PC-9 (cell line): ENCODE measurements at regions not wholly inside any gene's neighbourhood (a gene's known extent, or its start where the extent isn't known, plus 50 kb on each side); places are given as distances from the start of the nearest gene placed in this dataset.

Experiments
- BruUV-seq: library from RNA; stranded (reverse); fragments of 400-500 nt; replicated peaks from 2 replicates; lab custom pipeline; 2021; lab: Mats Ljungman, UMichigan
- CTCF ChIA-PET: fragments of 300-600 bp; sonication (Branson Sonifier 250); formaldehyde crosslinking; loops from one replicate; lab custom pipeline; 2022; ENCODE audit warnings: antibody characterized with exemption; lab: Charles Lee
- POLR2A ChIA-PET: fragments of 300-600 bp; sonication (Branson Sonifier 250); formaldehyde crosslinking; loops from one replicate; lab custom pipeline; 2022; ENCODE audit warnings: antibody characterized with exemption; ENCODE audit not compliant: unreplicated experiment; lab: Charles Lee
- DNase-seq, 2 experiments: peaks; one replicate each; pipeline versions ENCODE4 v3.0.0 to v3.0.0-alpha.2; 2015 to 2022; ENCODE audit warnings: mixed read lengths in 1 of 2
- H2AFZ ChIP-seq: fragments of 200-600 bp; sonication (generic); 2 replicates; pipeline ENCODE4 v1.8.1; 2017; ENCODE audit warnings: antibody characterized with exemption
- H3F3A ChIP-seq: fragments of 200-600 bp; sonication (generic); 2 replicates; pipeline ENCODE4 v1.8.1; 2017; ENCODE audit warnings: antibody characterized with exemption, mild to moderate bottlenecking, low read depth; ENCODE audit not compliant: insufficient read depth
- H3K27ac ChIP-seq: fragments of 200-600 bp; sonication (generic); 2 replicates; pipeline ENCODE4 v1.6.1; 2016; ENCODE audit warnings: mixed run types
- H3K27me3 ChIP-seq: fragments of 200-600 bp; sonication (generic); 2 replicates; pipeline ENCODE4 v1.6.1; 2016; ENCODE audit warnings: low read depth, mixed run types; ENCODE audit not compliant: insufficient read depth
- H3K36me3 ChIP-seq: fragments of 200-600 bp; sonication (generic); 2 replicates; pipeline ENCODE4 v1.6.1; 2016; ENCODE audit warnings: low read depth, mixed run types
- H3K4me1 ChIP-seq: fragments of 200-600 bp; sonication (generic); replicated peaks from 2 replicates; pipeline ENCODE4 v1.6.1; 2016; ENCODE audit warnings: mixed run types; ENCODE audit not compliant: insufficient read depth
- H3K4me2 ChIP-seq: fragments of 200-600 bp; sonication (generic); 2 replicates; pipeline ENCODE4 v1.6.1; 2017; ENCODE audit warnings: mixed run types
- H3K4me3 ChIP-seq: fragments of 200-600 bp; sonication (generic); 2 replicates; pipeline ENCODE4 v1.6.1; 2016; ENCODE audit warnings: mixed run types
- H3K79me2 ChIP-seq: fragments of 200-600 bp; sonication (generic); 2 replicates; pipeline ENCODE4 v1.6.1; 2017; ENCODE audit warnings: low read depth, mixed run types
- H3K9me2 ChIP-seq: fragments of 200-600 bp; sonication (generic); 2 replicates; pipeline ENCODE4 v1.8.1; 2017; ENCODE audit warnings: mild to moderate bottlenecking; ENCODE audit not compliant: insufficient read depth
- H3K9me3 ChIP-seq: fragments of 200-600 bp; sonication (generic); 2 replicates; pipeline ENCODE4 v1.8.1; 2016; ENCODE audit warnings: low read depth; ENCODE audit not compliant: insufficient read depth
- H4K20me1 ChIP-seq: fragments of 200-600 bp; sonication (generic); 2 replicates; pipeline ENCODE4 v1.8.1; 2017; ENCODE audit not compliant: insufficient read depth
- CTCF ChIP-seq: fragments of 200-600 bp; sonication (generic); conservative IDR thresholded peaks from 2 replicates; pipeline ENCODE4 v1.6.1; 2017; ENCODE audit warnings: mixed run types, antibody characterized with exemption, mild to moderate bottlenecking, moderate library complexity
- EZH2 ChIP-seq: fragments of 200-600 bp; sonication (generic); IDR thresholded peaks from 2 replicates; pipeline ENCODE4 v1.8.0; 2017; ENCODE audit warnings: antibody characterized with exemption, low read depth
- intact Hi-C: fragments of 100-400 bp; cut with micrococcal nuclease; formaldehyde crosslinking; loops from one replicate; pipeline ENCODE4 v1.10.0; 2022; ENCODE audit not compliant: unreplicated experiment

GRCh38 chr3:157859541-157859940 is 246.7 kb downstream of the SHOX2 start:
- no peaks in the 10 kb centered on the region for H3K9me2 ChIP-seq
- TF ChIP-seq CTCF (no peak), EZH2 (no peak)
- ChIA-PET POLR2A (no interaction called here), CTCF (no interaction called here)
- H3K36me3 ChIP-seq = no peaks in the 10 kb centered on the region
- H3K27me3 ChIP-seq = no peaks in the 10 kb centered on the region
- peaks cover 12% of the 10 kb centered on the region; the same call in 1 of the 2 replicates for H3F3A ChIP-seq
- no peaks in the 10 kb centered on the region for H3K79me2 ChIP-seq
- DNase-seq = no peak
- H2AFZ ChIP-seq = no peak overlapping the region
- BruUV-seq = no TSS peak
- intact Hi-C loops = no loop called here
- H4K20me1 ChIP-seq = no peaks in the 10 kb centered on the region
- no peak overlapping the region for H3K4me2 ChIP-seq
- H3K4me3 ChIP-seq = no peak overlapping the region
- H3K4me1 ChIP-seq = peaks cover 15% of the 10 kb centered on the region
- no peak overlapping the region for H3K27ac ChIP-seq
- no peaks in the 10 kb centered on the region for H3K9me3 ChIP-seq

- intact Hi-C loops = no loop called here
These were observed 247.4 kb downstream of the SHOX2 start for GRCh38 chr3:157858821-157859220.

GRCh38 chr3:157857440-157857839 is 248.8 kb downstream of the SHOX2 start:
- no peak overlapping the region for H3K27ac ChIP-seq
- no peaks in the 10 kb centered on the region for H3K79me2 ChIP-seq
- 0 out of 2 replicates have a peak, but pooled peaks cover 4% of the 10 kb centered on the region for H3K9me3 ChIP-seq
- H3F3A ChIP-seq = peaks cover 12% of the 10 kb centered on the region; the same call in 1 of the 2 replicates
- no TSS peak for BruUV-seq
- TF ChIP-seq CTCF (no peak), EZH2 (no peak)
- no peaks in the 10 kb centered on the region for H4K20me1 ChIP-seq
- H3K27me3 ChIP-seq = no peaks in the 10 kb centered on the region
- H3K4me1 ChIP-seq = peaks cover 15% of the 10 kb centered on the region
- POLR2A ChIA-PET = no interaction called here
- H3K4me3 ChIP-seq = no peak overlapping the region
- H2AFZ ChIP-seq = no peak overlapping the region
- CTCF ChIA-PET = no interaction called here
- DNase-seq = no peak
- no peaks in the 10 kb centered on the region for H3K36me3 ChIP-seq
- no peaks in the 10 kb centered on the region for H3K9me2 ChIP-seq
- no peak overlapping the region for H3K4me2 ChIP-seq
- intact Hi-C loops = no loop called here

More at GRCh38 chr3:157858821-157859220, 247.4 kb downstream of the SHOX2 start:
- Histone ChIP-seq H3K9me2 (no peaks in the 10 kb centered on the region), H3K9me3 (no peaks in the 10 kb centered on the region), H3K79me2 (no peaks in the 10 kb centered on the region), H3K27me3 (no peaks in the 10 kb centered on the region), H2AFZ (no peak overlapping the region), H3K4me3 (no peak overlapping the region), H3K4me2 (no peak overlapping the region), H3K27ac (no peak overlapping the region), H3K36me3 (no peaks in the 10 kb centered on the region), H3F3A (peaks cover 12% of the 10 kb centered on the region; the same call in 1 of the 2 replicates), H4K20me1 (no peaks in the 10 kb centered on the region), H3K4me1 (peaks cover 15% of the 10 kb centered on the region)
- no TSS peak for BruUV-seq
- ChIA-PET CTCF (no interaction called here), POLR2A (no interaction called here)
- no peak for TF ChIP-seq EZH2
- no peak for TF ChIP-seq CTCF
- no peak for DNase-seq
